DOHH2 (cell line): ENCODE measurements at regions not wholly inside any gene's neighbourhood (a gene's known extent, or its start where the extent isn't known, plus 50 kb on each side); places are given as distances from the start of the nearest gene placed in this dataset.

ENCODE experiments used
- EZH2phosphoT487 ChIP-seq: fragments of 200-600 bp; sonication (generic); IDR thresholded peaks from 2 replicates; pipeline ENCODE4 v1.6.1; 2017; ENCODE audit warnings: borderline replicate concordance, mild to moderate bottlenecking, antibody characterized with exemption, low read length, moderate library complexity, mixed read lengths
- TF ChIP-seq, protein P1 (sequence below): fragments of 200-600 bp; sonication (generic); IDR thresholded peaks from one replicate; pipeline ENCODE4 v1.5.1; 2014; ENCODE audit warnings: antibody characterized with exemption, mild to moderate bottlenecking, low read depth, low read length; ENCODE audit not compliant: poor library complexity, severe bottlenecking

DNA sequence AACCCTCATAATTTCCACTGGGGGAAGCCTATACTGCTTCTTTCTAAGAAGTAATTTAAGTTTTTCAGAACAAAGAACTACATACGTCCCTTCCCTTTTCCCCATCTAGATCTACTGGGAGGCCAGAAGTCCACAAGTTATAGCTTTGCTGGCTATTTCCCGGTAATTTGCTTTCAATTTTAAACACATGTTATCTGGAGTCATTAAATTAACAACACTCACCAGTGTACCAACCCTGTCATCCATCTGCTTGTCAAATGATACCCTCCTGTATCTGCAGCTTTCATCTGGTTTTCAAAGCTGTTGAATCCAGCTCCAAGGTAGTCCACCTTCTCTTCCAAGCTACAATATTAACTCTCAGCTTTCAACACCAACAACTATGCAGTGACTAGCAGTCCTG lies 466.7 kb upstream of the PKN2 start:
- TF ChIP-seq, protein P1, sequence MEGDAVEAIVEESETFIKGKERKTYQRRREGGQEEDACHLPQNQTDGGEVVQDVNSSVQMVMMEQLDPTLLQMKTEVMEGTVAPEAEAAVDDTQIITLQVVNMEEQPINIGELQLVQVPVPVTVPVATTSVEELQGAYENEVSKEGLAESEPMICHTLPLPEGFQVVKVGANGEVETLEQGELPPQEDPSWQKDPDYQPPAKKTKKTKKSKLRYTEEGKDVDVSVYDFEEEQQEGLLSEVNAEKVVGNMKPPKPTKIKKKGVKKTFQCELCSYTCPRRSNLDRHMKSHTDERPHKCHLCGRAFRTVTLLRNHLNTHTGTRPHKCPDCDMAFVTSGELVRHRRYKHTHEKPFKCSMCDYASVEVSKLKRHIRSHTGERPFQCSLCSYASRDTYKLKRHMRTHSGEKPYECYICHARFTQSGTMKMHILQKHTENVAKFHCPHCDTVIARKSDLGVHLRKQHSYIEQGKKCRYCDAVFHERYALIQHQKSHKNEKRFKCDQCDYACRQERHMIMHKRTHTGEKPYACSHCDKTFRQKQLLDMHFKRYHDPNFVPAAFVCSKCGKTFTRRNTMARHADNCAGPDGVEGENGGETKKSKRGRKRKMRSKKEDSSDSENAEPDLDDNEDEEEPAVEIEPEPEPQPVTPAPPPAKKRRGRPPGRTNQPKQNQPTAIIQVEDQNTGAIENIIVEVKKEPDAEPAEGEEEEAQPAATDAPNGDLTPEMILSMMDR, result no peak
- TF ChIP-seq EZH2phosphoT487, result no peak
